ENCODE measurements at regions not wholly inside any gene's neighbourhood (a gene's known extent, or its start where the extent isn't known, plus 50 kb on each side); places are given as distances from the start of the nearest gene placed in this dataset.

DNA sequence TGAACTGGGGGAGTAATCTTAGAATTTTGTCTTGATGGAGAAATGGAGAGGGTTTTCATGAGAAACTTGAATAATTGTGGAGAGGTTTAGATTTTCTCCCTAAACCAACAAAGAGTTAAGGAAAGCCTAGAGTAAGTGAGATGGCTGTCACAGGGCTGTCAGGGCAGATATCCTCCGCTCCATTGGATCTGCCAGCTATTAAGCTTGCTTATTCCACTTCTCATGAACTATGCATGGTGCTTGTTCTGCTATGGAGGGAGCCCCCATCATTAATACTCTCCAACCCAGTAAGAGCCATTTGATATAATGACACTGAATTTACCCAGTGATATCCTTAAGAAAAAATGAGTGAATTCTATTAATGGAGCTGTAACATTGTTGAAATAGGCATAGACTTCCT, 342.8 kb upstream of the MTNR1B start:
- Histone ChIP-seq H3K27me3 (no peaks in the 10 kb centered on the region), H3K4me1 (no peaks in the 10 kb centered on the region), H3K9me3 (no peaks in the 10 kb centered on the region), H3K36me3 (replicated peaks in 1 of 2; ENCODE audit: insufficient read depth in 1 of 2, low read depth in 2 of 2) (no peaks in the 10 kb centered on the region), H3K27ac (no peak overlapping the region), H3K4me3 (no peak overlapping the region)
- ATAC-seq (no peak), DNase-seq (no peak)
- intact Hi-C loops (cut with DNase I) = no loop called here
- TF ChIP-seq, protein P1, sequence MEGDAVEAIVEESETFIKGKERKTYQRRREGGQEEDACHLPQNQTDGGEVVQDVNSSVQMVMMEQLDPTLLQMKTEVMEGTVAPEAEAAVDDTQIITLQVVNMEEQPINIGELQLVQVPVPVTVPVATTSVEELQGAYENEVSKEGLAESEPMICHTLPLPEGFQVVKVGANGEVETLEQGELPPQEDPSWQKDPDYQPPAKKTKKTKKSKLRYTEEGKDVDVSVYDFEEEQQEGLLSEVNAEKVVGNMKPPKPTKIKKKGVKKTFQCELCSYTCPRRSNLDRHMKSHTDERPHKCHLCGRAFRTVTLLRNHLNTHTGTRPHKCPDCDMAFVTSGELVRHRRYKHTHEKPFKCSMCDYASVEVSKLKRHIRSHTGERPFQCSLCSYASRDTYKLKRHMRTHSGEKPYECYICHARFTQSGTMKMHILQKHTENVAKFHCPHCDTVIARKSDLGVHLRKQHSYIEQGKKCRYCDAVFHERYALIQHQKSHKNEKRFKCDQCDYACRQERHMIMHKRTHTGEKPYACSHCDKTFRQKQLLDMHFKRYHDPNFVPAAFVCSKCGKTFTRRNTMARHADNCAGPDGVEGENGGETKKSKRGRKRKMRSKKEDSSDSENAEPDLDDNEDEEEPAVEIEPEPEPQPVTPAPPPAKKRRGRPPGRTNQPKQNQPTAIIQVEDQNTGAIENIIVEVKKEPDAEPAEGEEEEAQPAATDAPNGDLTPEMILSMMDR (IDR thresholded peaks at IDR 0.05) = no peak
- TF ChIP-seq POLR2A (IDR thresholded peaks at IDR 0.05) = no peak
- WGBS, 2 donors = 82 to 95% methylated on average over 1 of the region's 1 CpG

DNA sequence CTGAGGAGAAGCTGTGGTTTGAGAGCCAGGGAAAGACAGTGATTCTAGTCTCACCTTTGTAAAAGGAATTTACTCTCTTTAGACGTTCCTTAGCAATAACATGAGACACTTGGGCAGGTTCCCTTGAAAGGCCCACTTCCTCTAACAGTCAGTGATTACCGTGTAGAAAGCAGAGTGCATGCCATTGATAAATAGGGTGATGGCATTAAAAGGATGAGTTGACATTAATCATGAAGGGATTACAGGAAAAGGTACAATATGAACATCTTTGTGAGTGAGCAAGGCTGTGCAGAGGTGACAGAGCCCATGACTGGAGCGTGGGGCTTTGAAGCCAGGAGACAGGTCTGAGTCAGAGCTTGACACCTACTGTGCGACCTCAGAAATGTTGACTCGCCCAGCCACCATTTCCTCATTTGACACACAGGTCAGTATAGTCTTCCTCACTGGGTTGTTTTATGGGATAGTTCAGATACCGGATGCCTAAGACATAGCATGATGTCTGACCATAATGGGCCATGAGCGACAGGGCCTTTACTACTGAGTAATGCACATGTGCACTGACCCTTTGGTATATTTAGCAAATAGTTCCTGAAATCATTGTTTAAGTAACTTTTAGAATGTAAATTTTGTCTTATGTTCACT, 341.7 kb upstream of the MTNR1B start:
- no peak for DNase-seq
- intact Hi-C loops (cut with DNase I) = no loop called here
- no peaks in the 10 kb centered on the region for H3K36me3 ChIP-seq (replicated peaks in 1 of 2; ENCODE audit: insufficient read depth in 1 of 2, low read depth in 2 of 2)

DNA sequence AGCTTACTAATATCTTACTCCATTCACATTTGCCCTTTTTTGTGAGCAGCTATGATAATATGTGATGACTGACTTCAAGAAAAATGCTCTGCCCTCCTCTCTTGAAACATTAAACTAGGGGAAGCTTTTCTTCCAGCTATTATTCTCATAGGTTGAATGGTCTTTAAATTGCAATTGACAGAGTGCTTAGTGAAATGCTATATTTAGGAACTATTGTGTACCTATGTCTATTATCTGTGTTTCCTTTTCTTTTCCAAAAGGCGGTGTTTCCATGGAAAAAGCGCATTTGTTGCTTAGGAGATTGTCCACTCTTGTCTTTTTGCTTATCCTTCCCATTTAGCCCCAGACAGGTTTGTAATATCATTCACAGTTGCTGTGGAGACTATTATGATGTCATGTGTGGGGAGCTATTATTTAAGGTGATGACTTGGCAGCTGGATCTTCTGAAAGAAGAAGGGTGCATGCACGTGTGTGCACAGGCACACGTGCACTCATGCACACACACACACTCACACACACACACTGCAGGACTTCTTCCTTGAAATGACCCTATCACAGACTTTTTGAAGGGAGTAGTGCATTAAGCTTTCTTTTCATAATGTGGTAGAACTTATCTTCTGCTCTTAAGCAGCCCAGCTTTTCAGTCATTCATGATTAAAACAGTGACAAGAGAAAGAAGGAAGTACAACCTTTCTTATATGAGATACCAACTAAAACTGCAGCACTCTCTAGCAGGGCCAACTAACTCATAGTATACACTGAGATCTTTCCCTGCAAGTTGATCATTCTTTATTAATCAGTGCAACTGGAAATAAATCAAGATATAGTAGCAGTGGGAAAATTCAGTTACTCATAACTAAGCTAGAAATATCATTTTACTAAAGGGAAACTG, 340.8 kb upstream of the MTNR1B start:
- TF ChIP-seq, protein P1 (IDR thresholded peaks at IDR 0.05) = no peak
- no peak for TF ChIP-seq POLR2A (IDR thresholded peaks at IDR 0.05)
- DNase-seq (no peak), ATAC-seq (no peak)
- Histone ChIP-seq H3K4me3 (no peak overlapping the region), H3K27me3 (no peaks in the 10 kb centered on the region), H3K9me3 (no peaks in the 10 kb centered on the region), H3K36me3 (replicated peaks in 1 of 2; ENCODE audit: insufficient read depth in 1 of 2, low read depth in 2 of 2) (no peaks in the 10 kb centered on the region), H3K27ac (no peak overlapping the region), H3K4me1 (no peaks in the 10 kb centered on the region)
- WGBS, 2 donors = 57 to 59% methylated on average over 4 of the region's 4 CpGs
- intact Hi-C loops (cut with DNase I) = no loop called here

More for the DNA sequence above, 341.7 kb upstream of the MTNR1B start:
- WGBS, 2 donors = 66 to 75% methylated on average over 7 of the region's 7 CpGs
- Histone ChIP-seq H3K27ac (no peak overlapping the region), H3K4me3 (no peak overlapping the region), H3K4me1 (no peaks in the 10 kb centered on the region), H3K9me3 (no peaks in the 10 kb centered on the region), H3K27me3 (no peaks in the 10 kb centered on the region)
- no peak for ATAC-seq
- TF ChIP-seq, protein P1 (IDR thresholded peaks at IDR 0.05) = no peak
- no peak for TF ChIP-seq POLR2A (IDR thresholded peaks at IDR 0.05)

DNA sequence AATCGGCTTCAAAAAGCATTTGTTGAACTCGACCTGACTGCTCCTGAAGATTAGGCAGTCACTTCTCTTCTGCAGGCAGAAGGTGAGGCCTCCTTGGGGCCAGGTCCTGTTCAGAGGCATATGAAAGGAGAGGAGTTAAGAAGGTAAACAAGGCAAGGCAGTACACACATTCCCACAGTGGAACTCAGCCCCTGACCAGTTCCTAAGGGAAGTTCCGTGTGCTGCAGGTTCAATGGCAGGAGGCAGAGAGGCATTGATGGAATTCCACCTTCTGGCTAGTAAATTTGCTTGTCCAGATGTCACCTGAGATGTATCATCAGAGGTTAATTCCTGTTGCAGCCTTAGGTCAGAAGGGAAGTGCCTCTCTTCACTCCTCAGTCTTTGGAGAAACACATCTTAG, 337.0 kb upstream of the MTNR1B start:
- ATAC-seq (no peak), DNase-seq (no peak)
- 31 to 43% methylated on average over 3 of the region's 3 CpGs for WGBS, 2 donors
- TF ChIP-seq, protein P1 (IDR thresholded peaks at IDR 0.05) = no peak
- no peak for TF ChIP-seq POLR2A (IDR thresholded peaks at IDR 0.05)
- Histone ChIP-seq H3K9me3 (no peaks in the 10 kb centered on the region), H3K27ac (no peak overlapping the region), H3K36me3 (replicated peaks in 1 of 2; ENCODE audit: insufficient read depth in 1 of 2, low read depth in 2 of 2) (no peaks in the 10 kb centered on the region), H3K27me3 (no peaks in the 10 kb centered on the region), H3K4me3 (no peak overlapping the region), H3K4me1 (no peaks in the 10 kb centered on the region)
- intact Hi-C loops (cut with DNase I) = no loop called here

All from body of pancreas (tissue), 4 donors.